Middle frontal gyrus (tissue), 1 donor: ENCODE measurements at regions not wholly inside any gene's neighbourhood (a gene's known extent, or its start where the extent isn't known, plus 50 kb on each side); places are given as distances from the start of the nearest gene placed in this dataset.

Source experiments
- DNase-seq: peaks from one replicate; pipeline ENCODE4 v3.0.0-alpha.2; 2015; ENCODE audit warnings: low spot score; ENCODE audit errors: extremely low spot score

DNA sequence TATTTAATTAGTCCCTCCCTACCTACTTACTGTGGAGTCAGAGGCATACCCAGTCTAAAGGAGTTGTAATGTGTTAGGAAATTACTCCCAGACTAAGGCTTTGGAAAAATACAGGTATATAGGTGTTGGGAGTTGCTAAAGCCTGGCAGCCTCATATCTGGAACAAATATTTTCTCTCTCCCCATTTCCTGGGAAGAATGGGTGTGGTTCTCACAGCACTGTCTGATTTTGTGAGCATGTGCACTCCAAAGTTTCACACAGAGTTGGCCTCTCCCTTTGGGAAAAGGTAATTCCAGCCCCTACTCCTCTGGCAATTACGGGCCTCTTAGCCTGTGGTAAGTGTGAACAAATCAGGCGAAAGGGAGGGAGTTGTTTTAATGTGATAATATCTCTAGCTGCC is 187.0 kb downstream of the MID1IP1 start:
- DNase-seq, result no peak

DNA sequence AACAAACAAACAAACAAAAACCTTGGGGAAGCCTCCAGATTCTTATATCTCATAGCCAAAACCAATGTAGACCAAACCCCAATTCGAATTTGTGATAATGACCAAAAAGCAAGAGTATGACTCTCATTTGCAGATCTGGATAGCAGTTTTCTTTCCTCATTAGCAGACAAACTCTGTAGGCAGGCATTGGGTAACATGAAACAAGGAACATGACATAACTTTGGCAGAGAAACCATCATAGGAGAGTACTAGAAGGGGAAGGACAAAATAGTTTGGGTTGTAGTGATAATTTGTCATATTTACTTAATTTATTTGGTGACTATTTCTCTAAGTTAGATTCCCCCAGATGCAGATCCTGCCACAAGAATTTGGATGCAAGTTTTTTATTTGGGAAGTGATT is 187.8 kb downstream of the MID1IP1 start:
- DNase-seq, result no peak

GRCh38 chrX:38991656-38992440 is 190.6 kb downstream of the MID1IP1 start:
- no peak for DNase-seq

DNA sequence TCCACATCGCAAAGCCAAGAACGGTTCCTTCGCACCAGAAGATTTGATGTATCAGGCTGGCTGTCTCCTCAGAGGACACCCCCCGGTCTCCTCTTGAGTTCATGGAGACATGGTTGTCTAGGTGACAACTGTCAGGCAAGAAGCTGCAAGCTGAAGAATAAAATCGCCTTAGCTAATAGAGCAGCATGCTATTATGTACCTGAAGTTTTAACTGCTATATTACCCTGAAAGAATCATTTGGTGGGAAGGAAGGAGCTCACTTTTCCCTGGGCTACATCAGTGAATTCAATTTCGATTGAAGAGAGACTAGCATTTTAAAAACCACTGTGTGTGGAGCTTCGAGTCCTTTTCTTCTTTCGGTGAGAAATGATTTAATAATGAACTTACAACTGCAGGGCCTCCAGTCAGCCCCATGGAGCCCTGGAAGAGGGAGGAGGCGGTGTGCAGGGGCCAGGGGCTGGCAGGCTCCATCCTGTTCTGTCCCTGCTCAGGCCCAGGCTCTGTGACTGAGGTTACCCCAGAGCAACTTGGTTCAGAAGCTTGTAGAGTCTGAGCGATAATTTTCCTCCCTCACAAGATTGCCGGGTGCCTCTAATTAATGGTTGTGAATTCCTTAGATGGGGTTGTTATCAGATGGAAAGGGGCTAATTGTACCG is 191.3 kb downstream of the MID1IP1 start:
- no peak for DNase-seq

GRCh38 chrX:38993500-38993899 is 192.2 kb downstream of the MID1IP1 start:
- no peak for DNase-seq

DNA sequence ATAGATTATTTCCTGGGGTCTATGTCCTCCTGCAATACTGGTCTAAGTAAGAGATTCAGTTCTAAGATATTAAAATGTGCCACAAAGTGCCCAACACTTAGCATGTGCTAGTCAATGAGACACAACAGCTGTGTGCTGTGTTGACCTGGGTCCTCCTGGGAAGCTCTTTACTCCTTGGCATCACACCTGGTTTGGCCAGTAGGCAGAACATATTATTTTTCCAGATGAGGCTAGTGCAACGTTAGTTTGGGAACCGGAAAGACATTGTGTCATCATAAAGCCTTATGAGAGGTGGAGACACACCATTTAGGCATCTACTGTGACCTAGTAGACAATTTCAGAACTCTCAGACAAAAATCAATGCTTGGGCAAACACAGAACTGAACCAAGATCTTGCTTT is 197.8 kb downstream of the MID1IP1 start:
- DNase-seq, result no peak

- DNase-seq, result no peak
Measured at GRCh38 chrX:38999967-39000745, 198.9 kb downstream of the MID1IP1 start.

DNA sequence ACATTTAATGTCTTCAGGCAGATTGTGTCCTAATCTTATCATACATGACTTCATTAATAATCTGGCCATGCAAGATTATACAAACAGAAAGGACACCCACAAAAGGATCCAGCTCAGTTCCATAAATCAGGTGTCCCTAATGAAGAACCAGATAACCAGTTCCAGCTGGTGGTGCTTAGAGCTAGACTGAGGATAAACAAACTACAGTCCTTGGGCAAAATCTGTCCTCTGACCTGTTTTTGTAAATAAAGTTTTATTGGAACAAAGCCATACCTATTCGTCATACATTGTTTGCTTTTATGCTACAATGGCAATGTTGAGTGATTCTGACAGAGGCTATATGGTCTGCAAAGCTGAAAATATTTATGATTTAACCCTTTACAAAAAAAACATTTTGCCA is 199.5 kb downstream of the MID1IP1 start:
- DNase-seq, result no peak

DNA sequence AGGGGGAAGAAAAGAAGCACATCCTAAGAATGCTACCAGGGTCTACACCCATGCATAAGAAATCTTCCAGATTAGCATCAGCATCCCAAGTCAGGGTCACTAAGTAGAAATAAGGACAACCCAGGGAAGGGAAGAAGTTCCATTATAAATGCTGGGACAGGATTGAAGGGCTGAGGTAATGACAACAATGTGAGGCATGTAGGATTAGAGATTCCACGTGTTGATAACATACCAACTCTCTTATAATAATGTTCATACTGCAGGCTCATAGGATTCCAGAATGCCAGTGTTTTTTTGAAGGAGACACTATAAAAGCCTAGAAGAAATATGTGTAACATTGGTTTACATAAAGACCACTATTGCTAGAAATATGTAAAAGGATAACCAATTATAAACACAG is 201.2 kb downstream of the MID1IP1 start:
- DNase-seq, result no peak

DNA sequence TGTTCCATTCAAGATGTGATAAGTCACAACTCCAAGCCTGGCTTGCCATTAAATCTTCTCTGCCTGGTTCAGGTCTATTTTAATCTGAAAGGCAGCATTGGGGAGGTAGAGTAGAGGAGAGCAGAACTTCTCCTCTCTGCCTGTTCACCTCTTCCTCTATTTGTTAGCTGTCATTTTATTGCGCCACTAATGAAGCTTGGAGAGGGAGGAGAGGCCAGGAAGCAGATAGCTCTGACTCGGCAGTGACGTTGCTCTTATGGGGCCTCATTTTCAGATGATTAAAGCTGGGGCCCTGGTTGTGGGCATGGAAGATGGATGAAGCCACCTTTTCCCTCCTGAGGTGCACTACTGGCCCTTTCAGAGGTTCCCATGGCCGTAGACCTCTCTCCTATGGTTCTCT is 207.3 kb downstream of the MID1IP1 start:
- no peak for DNase-seq

DNA sequence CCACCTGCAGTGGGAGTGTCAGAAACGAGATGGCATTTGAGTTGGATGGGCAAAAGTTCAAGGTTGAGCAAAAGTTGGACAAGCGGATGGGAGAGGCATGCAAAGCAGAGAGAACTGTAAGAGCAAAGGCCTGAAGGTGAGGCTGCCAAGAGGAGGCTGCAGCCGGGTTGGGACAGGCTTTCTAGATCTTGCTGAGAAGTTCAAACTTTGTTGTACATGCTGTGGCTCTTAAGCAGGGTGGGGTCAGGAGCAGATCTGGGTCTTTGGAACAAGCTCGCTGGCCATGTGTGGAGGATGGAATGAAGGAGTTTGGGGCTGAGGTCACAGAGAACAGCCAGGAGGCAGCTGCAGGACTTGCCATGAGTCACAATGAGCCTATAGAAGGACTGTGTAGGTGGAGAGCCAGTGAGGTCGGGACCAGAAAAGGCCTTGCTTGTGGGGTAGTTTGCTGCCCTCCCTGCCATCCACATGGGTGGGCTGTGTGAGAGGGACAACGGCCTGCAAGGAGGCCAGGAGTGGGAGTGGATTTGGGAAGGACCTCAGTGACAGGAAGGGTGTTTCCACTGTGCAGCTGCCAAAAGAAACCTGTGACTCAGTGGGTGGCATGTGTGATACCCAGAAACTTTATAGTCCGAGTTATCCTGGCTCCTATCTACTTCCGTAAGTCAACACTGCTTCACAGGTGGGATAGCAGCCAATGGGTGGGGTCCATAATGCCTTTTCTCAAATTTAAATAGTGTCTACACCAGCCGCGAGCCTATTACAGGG is 210.4 kb downstream of the MID1IP1 start:
- no peak for DNase-seq

GRCh38 chrX:39012621-39013111 is 211.4 kb downstream of the MID1IP1 start:
- no peak for DNase-seq

- DNase-seq, result no peak
Measured at GRCh38 chrX:39016556-39016955, 215.3 kb downstream of the MID1IP1 start.

GRCh38 chrX:39017077-39017476 is 215.8 kb downstream of the MID1IP1 start:
- DNase-seq, result no peak

DNA sequence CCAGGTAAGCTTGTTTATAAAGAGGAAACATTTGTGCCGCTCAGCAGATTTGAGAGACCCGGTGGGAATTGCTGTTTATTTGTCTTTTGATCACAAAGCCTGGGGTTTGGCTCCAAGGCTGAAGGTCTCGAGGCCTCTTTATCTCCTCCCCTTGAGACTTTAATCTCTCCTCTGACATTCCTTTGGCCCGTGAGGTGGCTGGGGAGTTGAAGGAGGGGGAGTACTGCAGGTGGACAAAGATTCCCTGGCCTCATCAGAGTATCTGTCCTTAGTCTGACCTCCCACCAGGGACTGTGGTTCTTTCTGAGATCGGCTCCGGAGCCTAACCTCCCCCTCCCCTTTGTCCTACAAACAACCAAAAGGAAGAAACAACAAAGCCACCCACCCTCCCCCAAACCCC is 216.5 kb downstream of the MID1IP1 start:
- DNase-seq, result no peak

GRCh38 chrX:39018541-39018940 is 217.3 kb downstream of the MID1IP1 start:
- DNase-seq, result no peak

GRCh38 chrX:39019056-39019455 is 217.8 kb downstream of the MID1IP1 start:
- no peak for DNase-seq

- no peak for DNase-seq
Measured at GRCh38 chrX:39020051-39020669, 218.9 kb downstream of the MID1IP1 start.

- no peak for DNase-seq
Measured at GRCh38 chrX:39022106-39022505, 220.8 kb downstream of the MID1IP1 start.

DNA sequence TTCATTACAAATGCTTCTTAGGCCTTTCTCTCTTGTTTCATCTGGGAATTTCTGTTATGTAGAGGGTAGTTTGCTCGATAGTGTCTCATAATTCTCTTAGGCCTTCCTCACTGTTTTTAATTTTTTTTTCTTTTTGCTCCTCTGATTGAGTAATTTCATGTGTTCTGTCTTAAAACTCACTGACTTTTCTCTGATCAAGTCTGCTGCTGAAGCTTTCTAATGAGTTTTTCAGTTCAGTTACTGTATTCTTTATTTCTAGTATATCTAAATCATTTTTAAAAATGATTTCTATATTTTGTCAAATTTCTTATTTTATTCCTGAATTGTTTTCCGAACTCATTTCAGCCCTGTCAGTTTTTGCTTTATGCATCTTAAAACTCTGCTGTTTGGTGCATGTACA is 228.0 kb downstream of the MID1IP1 start:
- DNase-seq, result no peak

- DNase-seq, result no peak
Measured at GRCh38 chrX:39030636-39031035, 229.4 kb downstream of the MID1IP1 start.
